ENCODE measurements at regions not wholly inside any gene's neighbourhood (a gene's known extent, or its start where the extent isn't known, plus 50 kb on each side); places are given as distances from the start of the nearest gene placed in this dataset.
"Not testable (repeated sequence)": the region's sequence is repeated elsewhere in the genome, so short reads cannot be mapped to it uniquely, and the experiment has no call there.

DNA sequence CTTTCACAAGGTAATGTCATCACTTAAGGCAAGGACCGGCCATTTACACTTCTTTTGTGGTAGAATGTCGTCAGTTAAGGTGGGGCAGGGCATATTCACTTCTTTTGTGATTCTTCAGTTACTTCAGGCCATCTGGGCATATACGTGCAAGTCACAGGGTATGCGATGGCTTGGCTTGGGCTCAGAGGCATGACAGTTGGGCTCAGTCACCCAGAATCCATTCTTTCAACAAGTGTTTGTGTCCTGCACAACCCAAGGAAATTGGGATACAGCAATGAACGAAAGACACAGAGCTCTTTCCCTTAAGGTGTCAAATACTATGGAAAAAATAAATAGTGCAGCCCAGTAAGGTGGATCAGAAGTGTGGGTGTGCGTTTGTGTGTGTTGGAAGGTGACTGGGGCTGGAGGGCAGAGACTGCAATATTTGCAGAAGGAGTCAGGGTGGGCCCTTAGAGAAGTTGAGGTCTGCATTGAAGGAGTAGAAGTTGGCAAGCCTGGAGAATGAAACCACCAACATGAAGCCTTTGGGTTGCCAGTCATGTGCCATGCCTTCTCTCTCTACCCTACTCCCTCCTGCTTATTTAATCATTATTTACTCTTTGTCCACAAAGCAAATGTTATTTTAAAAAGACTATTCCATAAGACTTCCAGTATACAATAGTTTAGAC lies 222.8 kb upstream of the PRKCQ start:
- in situ Hi-C loops (cut with MboI; ENCODE audit: low pct_unique_long_range_greater_than_20kb, low sequenced_read_pairs), result no loop called here
- DNase-seq, result no peak

DNA sequence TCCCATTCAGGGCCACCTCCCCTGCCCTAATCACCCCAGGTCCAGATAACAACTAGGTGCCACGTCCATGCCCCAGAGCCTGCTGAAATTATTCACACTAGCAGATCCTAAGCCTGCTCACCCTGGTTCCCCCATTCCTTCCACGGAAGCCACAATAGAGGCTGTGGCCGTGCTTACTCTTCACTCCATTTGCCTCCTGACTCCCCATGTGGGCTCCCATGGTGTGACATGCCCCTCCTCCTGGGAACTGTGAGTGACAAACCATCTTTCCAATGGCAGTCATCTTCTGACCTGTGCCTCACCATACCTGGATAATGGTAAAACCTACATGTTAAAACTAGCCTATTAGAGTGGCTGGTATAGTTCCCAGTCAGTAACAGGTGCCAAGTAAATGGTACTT lies 216.2 kb upstream of the PRKCQ start:
- DNase-seq, result no peak
- in situ Hi-C loops (cut with MboI; ENCODE audit: low pct_unique_long_range_greater_than_20kb, low sequenced_read_pairs), result no loop called here

DNA sequence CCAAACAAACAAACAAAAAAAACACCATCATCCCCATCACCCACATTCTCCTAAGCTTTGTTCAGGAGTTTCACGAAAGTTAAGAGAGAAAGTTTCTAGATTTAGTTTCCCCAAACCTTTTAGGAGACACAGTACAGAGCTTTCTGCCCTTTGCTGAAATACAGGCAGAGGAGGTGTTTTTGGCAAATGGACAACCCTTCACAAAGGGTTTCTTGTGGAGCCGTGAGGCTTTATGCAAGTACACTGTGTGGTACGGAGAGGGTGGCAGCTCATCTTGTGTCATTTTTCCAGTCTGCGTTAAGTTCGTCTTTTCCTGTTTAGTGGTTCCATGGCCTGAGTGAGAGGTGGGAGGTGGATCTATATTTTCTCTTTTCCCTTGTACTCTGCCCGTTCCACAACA lies 215.5 kb upstream of the PRKCQ start:
- in situ Hi-C loops (cut with MboI; ENCODE audit: low pct_unique_long_range_greater_than_20kb, low sequenced_read_pairs), result no loop called here
- no peak for DNase-seq

DNA sequence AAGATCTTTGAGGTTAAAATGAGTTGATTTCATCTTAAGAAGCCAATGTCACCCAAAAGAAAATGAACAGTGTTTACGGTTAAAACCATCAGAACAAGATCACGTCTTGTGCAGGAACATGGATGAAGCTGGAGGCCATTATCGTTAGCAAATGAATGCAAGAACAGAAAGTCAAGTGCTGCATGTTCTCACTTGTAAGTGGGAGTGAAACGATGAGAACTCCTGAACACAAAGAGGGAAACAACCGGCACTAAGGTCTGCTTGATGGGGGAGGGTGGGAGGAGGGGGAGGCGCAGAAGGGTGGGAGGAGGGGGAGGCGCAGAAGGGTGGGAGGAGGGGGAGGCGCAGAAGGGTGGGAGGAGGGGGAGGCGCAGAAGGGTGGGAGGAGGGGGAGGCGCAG lies 214.8 kb upstream of the PRKCQ start:
- DNase-seq; in situ Hi-C loops (cut with MboI; ENCODE audit: low pct_unique_long_range_greater_than_20kb, low sequenced_read_pairs): not testable (repeated sequence)

- in situ Hi-C loops (cut with MboI; ENCODE audit: low pct_unique_long_range_greater_than_20kb, low sequenced_read_pairs), result no loop called here
- no peak for DNase-seq
These were observed 214.4 kb upstream of the PRKCQ start for GRCh38 chr10:6794441-6794840.

DNA sequence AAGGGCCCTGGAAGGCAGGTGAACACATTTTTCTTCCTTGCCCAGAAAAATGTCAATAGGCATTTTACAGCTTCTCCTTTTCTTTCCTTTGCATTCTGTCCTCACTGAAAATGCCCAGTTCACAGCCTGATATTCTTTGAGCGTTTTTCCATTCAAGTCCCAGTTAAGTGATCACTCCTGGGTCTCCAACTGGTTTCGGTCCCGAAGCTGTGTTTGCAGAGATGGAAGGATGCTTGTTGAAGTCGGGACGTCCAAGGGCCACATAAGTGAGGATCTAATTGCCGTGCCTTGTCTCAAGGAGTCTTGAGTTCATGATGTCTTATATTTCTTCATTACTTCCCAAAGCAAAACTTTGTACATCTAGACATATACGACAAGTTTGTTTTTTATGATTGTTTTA lies 208.7 kb upstream of the PRKCQ start:
- DNase-seq, result no peak
- in situ Hi-C loops (cut with MboI; ENCODE audit: low pct_unique_long_range_greater_than_20kb, low sequenced_read_pairs), result no loop called here

DNA sequence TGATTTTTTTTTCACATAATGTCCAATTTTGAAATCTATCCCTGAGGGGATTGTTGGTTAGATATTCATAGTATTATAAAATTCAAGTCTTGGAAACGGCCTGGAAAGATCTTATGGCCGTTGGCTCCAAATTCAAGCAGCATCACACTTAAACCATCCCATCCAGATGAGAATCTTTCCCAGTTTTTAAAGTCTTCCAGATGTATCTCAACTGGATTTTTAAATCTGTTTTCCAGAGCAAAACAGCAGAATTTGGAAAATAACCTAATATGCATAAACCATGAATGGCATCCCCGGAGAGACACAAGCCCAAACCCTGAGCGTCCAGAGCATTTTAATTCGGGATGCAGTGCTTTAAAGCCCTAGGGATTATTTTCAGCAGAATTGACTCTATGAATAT lies 208.2 kb upstream of the PRKCQ start:
- in situ Hi-C loops (cut with MboI; ENCODE audit: low pct_unique_long_range_greater_than_20kb, low sequenced_read_pairs), result no loop called here
- no peak for DNase-seq

DNA sequence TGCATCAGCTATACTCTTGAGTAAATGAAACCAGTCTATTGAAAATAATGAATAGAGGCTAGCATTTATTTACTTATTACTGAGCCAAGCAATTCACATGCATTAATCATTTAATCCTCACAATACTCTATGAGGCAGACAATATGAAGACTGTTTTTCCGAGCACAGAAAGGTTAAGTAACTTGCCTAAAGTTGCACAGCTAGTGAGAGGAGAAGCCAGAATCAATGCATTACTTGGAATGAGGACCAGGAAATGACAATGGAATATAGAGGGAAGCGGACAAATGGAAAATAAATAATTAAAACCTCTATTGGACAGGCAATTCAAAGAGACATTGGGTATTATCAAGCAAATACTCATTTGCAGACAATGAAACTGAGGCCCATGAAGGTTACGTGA lies 207.6 kb upstream of the PRKCQ start:
- DNase-seq, result no peak
- in situ Hi-C loops (cut with MboI; ENCODE audit: low pct_unique_long_range_greater_than_20kb, low sequenced_read_pairs), result no loop called here

DNA sequence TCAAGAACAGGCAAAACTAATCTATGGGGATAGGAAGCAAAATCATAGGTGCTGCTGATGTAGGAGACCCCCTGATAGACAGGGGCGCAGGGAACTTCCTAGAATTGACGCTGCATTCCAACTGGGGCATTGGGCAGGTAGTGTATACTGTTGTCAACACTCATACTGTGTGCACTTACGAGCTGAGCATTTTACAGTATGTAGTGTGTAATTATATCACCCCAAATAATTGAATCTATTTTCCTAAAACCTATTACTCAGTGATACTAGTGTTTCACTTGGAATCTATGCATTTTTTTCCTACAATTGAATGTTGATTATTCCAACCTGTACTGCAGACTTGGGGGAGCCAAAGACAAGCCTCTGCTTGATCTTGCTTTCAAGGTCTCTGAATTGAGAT lies 207.0 kb upstream of the PRKCQ start:
- in situ Hi-C loops (cut with MboI; ENCODE audit: low pct_unique_long_range_greater_than_20kb, low sequenced_read_pairs), result no loop called here
- DNase-seq, result no peak

GRCh38 chr10:6786579-6787031 lies 206.5 kb upstream of the PRKCQ start:
- in situ Hi-C loops (cut with MboI; ENCODE audit: low pct_unique_long_range_greater_than_20kb, low sequenced_read_pairs), result no loop called here
- DNase-seq, result no peak

GRCh38 chr10:6784429-6784828 lies 204.4 kb upstream of the PRKCQ start:
- in situ Hi-C loops (cut with MboI; ENCODE audit: low pct_unique_long_range_greater_than_20kb, low sequenced_read_pairs); DNase-seq: not testable (repeated sequence)

GRCh38 chr10:6783471-6783870 lies 203.4 kb upstream of the PRKCQ start:
- in situ Hi-C loops (cut with MboI; ENCODE audit: low pct_unique_long_range_greater_than_20kb, low sequenced_read_pairs), result no loop called here
- DNase-seq, result no peak

GRCh38 chr10:6782378-6782777 lies 202.3 kb upstream of the PRKCQ start:
- in situ Hi-C loops (cut with MboI; ENCODE audit: low pct_unique_long_range_greater_than_20kb, low sequenced_read_pairs), result no loop called here

GRCh38 chr10:6781133-6781770 lies 201.2 kb upstream of the PRKCQ start:
- in situ Hi-C loops (cut with MboI; ENCODE audit: low pct_unique_long_range_greater_than_20kb, low sequenced_read_pairs), result no loop called here
- DNase-seq, result no peak

More at GRCh38 chr10:6782378-6782777, 202.3 kb upstream of the PRKCQ start:
- no peak for DNase-seq

DNA sequence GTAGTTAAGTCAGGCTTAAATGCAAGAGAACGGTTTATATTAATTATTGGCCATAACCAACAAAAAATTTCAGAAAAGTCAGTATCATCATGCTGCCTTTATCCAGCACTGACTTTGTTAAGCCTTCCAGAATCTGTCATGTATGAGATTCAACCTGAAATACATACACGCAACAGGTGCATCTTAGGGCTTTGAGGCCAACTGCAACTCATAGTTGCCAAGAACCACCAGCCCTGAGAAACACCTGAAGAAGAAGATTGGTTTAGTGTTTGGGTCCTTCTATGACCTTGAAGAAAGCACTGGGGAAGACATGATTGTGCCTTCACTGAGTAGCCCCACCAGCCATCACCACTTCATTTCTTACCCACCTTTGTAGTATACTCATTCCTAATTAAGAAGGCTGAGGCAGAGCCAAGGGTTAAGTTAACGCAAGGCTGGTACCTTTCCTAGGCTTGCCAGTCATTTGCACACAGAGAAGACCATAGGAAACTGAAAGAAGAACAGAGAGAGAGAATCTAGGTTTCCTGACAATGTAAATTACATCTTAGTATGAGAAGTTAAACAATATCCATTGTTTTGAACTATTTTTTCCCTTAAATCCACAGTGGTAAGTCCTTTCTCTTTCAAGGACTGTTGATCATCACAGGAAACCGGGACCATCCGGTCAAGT lies 200.1 kb upstream of the PRKCQ start:
- no peak for DNase-seq
- in situ Hi-C loops (cut with MboI; ENCODE audit: low pct_unique_long_range_greater_than_20kb, low sequenced_read_pairs), result no loop called here

- no peak for DNase-seq
- in situ Hi-C loops (cut with MboI; ENCODE audit: low pct_unique_long_range_greater_than_20kb, low sequenced_read_pairs), result no loop called here
These were observed 199.1 kb upstream of the PRKCQ start for GRCh38 chr10:6778992-6779701.

DNA sequence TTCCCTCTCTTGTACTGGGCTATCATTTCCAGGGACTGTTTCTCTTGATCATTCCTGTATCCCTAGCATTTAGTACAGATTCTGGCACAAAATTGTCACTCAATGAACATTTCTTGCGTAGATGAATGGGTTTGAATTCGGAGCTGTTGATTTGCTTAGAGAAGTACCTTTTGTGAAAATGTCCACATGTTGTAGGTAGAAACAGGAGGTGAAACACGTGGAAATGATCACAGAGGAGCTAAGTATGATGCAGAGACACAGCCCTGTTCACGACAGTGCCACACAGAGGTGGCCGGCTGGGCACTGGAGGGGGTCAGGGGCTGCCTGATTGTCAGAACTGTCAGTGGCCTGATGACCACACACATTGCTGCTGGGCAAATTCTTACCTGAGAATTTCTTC lies 196.1 kb upstream of the PRKCQ start:
- in situ Hi-C loops (cut with MboI; ENCODE audit: low pct_unique_long_range_greater_than_20kb, low sequenced_read_pairs), result no loop called here
- DNase-seq, result no peak

GRCh38 chr10:6774406-6774805 lies 194.3 kb upstream of the PRKCQ start:
- in situ Hi-C loops (cut with MboI; ENCODE audit: low pct_unique_long_range_greater_than_20kb, low sequenced_read_pairs), result no loop called here
- no peak for DNase-seq

GRCh38 chr10:6771331-6771730 lies 191.3 kb upstream of the PRKCQ start:
- DNase-seq, result no peak
- in situ Hi-C loops (cut with MboI; ENCODE audit: low pct_unique_long_range_greater_than_20kb, low sequenced_read_pairs), result no loop called here

GRCh38 chr10:6770846-6771245 lies 190.8 kb upstream of the PRKCQ start:
- in situ Hi-C loops (cut with MboI; ENCODE audit: low pct_unique_long_range_greater_than_20kb, low sequenced_read_pairs), result no loop called here
- no peak for DNase-seq

Data from KBM-7 (cell line).